Tibial nerve (tissue), 4 donors: ENCODE measurements at regions not wholly inside any gene's neighbourhood (a gene's known extent, or its start where the extent isn't known, plus 50 kb on each side); places are given as distances from the start of the nearest gene placed in this dataset.

ENCODE experiments used
- DNase-seq, 2 donors: peaks; one replicate each; pipeline ENCODE4 v3.0.0-alpha.2; 2019; ENCODE audit warnings: low spot score in 2 of 2
- H3K27ac ChIP-seq, 4 donors: fragments of 200-600 bp; sonication (generic) in 3 of 4; one replicate each; pipeline ENCODE4 v1.5.1; 2017 to 2019; ENCODE audit warnings: mild to moderate bottlenecking in 1 of 4
- H3K27me3 ChIP-seq, 2 donors: fragments of 200-600 bp; sonication (generic) in 1 of 2; one replicate each; pipeline versions ENCODE4 v1.5.1 to v1.6.0; 2017 to 2019
- H3K36me3 ChIP-seq, 3 donors: fragments of 200-600 bp; sonication (generic); one replicate each; pipeline ENCODE4 v1.5.1; 2018 to 2019
- H3K4me1 ChIP-seq, 4 donors: fragments of 200-600 bp; sonication (generic) in 3 of 4; one replicate each; pipeline ENCODE4 v1.5.1; 2017 to 2019
- H3K4me3 ChIP-seq, 4 donors: fragments of 200-600 bp; sonication (generic) in 3 of 4; one replicate each; pipeline ENCODE4 v1.5.1; 2017 to 2019; ENCODE audit warnings: mild to moderate bottlenecking in 1 of 4, moderate library complexity in 1 of 4
- H3K9me3 ChIP-seq, 4 donors: fragments of 200-600 bp; sonication (generic) in 3 of 4; one replicate each; pipeline ENCODE4 v1.5.1; 2017 to 2019
- CTCF ChIP-seq, 5 experiments: fragments of 200-600 bp in 3 of 5; fragments of 450-650 bp in 2 of 5; sonication (generic) in 3 of 5; IDR thresholded peaks; one replicate each; pipeline ENCODE4 v1.5.1; 2016 to 2019; ENCODE audit warnings: antibody characterized with exemption in 5 of 5, mild to moderate bottlenecking in 3 of 5, moderate library complexity in 2 of 5
- EP300 ChIP-seq, 2 donors: sonication (generic); formaldehyde crosslinking; IDR thresholded peaks; one replicate each; pipeline ENCODE4 v1.6.1; 2017; ENCODE audit warnings: antibody characterized with exemption in 2 of 2, mild to moderate bottlenecking in 1 of 2
- POLR2A ChIP-seq, 2 donors: fragments of 450-650 bp; IDR thresholded peaks; one replicate each; pipeline ENCODE4 v1.6.1; 2017; ENCODE audit warnings: antibody characterized with exemption in 2 of 2, mild to moderate bottlenecking in 2 of 2, moderate library complexity in 2 of 2
- WGBS, 2 donors: methylation state at CpG; one replicate each; pipeline ENCODE4 v1.1.5; 2018; 5-methylcytosine and 5-hydroxymethylcytosine counted together

GRCh38 chr18:60669938-60670337 is 297.4 kb upstream of the MC4R start:
- Histone ChIP-seq H3K27me3 (no peaks in the 10 kb centered on the region), H3K4me3 (no peak overlapping the region), H3K36me3 (no peaks in the 10 kb centered on the region), H3K4me1 (no peaks in the 10 kb centered on the region), H3K9me3 (no peaks in the 10 kb centered on the region), H3K27ac (no peak overlapping the region)
- TF ChIP-seq CTCF (IDR thresholded peaks at IDR 0.05): no peak
- TF ChIP-seq EP300 (IDR thresholded peaks at IDR 0.05): no peak
- TF ChIP-seq POLR2A (IDR thresholded peaks at IDR 0.05): no peak
- no peak for DNase-seq

GRCh38 chr18:60671021-60671420 is 298.4 kb upstream of the MC4R start:
- H3K9me3 ChIP-seq: no peaks in the 10 kb centered on the region
- no peaks in the 10 kb centered on the region for H3K36me3 ChIP-seq
- H3K27me3 ChIP-seq: no peaks in the 10 kb centered on the region
- TF ChIP-seq CTCF (IDR thresholded peaks at IDR 0.05): no peak
- H3K4me3 ChIP-seq: no peak overlapping the region
- 71 to 82% methylated on average over 1 of the region's 1 CpG for WGBS, 2 donors
- no peak for DNase-seq
- no peak overlapping the region for H3K27ac ChIP-seq
- H3K4me1 ChIP-seq: no peaks in the 10 kb centered on the region

- no peak for TF ChIP-seq CTCF (IDR thresholded peaks at IDR 0.05)
- TF ChIP-seq EP300 (IDR thresholded peaks at IDR 0.05): no peak
- no peak for TF ChIP-seq POLR2A (IDR thresholded peaks at IDR 0.05)
- no peaks in the 10 kb centered on the region for H3K36me3 ChIP-seq
- WGBS, 2 donors: 71 to 72% methylated on average over 4 of the region's 4 CpGs
- H3K27ac ChIP-seq: no peak overlapping the region
- H3K9me3 ChIP-seq: no peaks in the 10 kb centered on the region
- no peak for DNase-seq
- no peaks in the 10 kb centered on the region for H3K27me3 ChIP-seq
- H3K4me3 ChIP-seq: no peak overlapping the region
- no peaks in the 10 kb centered on the region for H3K4me1 ChIP-seq
Measured at GRCh38 chr18:60675126-60675525, 302.6 kb upstream of the MC4R start.

GRCh38 chr18:60675801-60676200 is 303.2 kb upstream of the MC4R start:
- Histone ChIP-seq H3K4me3 (no peak overlapping the region), H3K27me3 (no peaks in the 10 kb centered on the region), H3K36me3 (no peaks in the 10 kb centered on the region), H3K4me1 (no peaks in the 10 kb centered on the region), H3K9me3 (no peaks in the 10 kb centered on the region), H3K27ac (no peak overlapping the region)
- DNase-seq: no peak
- 61 to 68% methylated on average over 2 of the region's 2 CpGs for WGBS, 2 donors
- no peak for TF ChIP-seq EP300 (IDR thresholded peaks at IDR 0.05)
- no peak for TF ChIP-seq CTCF (IDR thresholded peaks at IDR 0.05)
- no peak for TF ChIP-seq POLR2A (IDR thresholded peaks at IDR 0.05)

- H3K4me3 ChIP-seq: no peak overlapping the region
- DNase-seq: no peak
- TF ChIP-seq POLR2A (IDR thresholded peaks at IDR 0.05): no peak
- TF ChIP-seq EP300 (IDR thresholded peaks at IDR 0.05): no peak
- no peak for TF ChIP-seq CTCF (IDR thresholded peaks at IDR 0.05)
- H3K27ac ChIP-seq: no peak overlapping the region
- H3K36me3 ChIP-seq: no peaks in the 10 kb centered on the region
- 48 to 56% methylated on average over 4 of the region's 4 CpGs for WGBS, 2 donors
- H3K27me3 ChIP-seq: no peaks in the 10 kb centered on the region
- no peaks in the 10 kb centered on the region for H3K4me1 ChIP-seq
- H3K9me3 ChIP-seq: no peaks in the 10 kb centered on the region
Measured at GRCh38 chr18:60676815-60677214, 304.2 kb upstream of the MC4R start.
